ENCODE measurements at regions not wholly inside any gene's neighbourhood (a gene's known extent, or its start where the extent isn't known, plus 50 kb on each side); places are given as distances from the start of the nearest gene placed in this dataset.

- DNase-seq: no peak
Measured at GRCh38 chr4:130559268-130559667, 1463.3 kb downstream of the C4orf33 start.

- no peak for DNase-seq
Measured at GRCh38 chr4:130563185-130563888, 1467.4 kb downstream of the C4orf33 start.

- DNase-seq: no peak
Measured at GRCh38 chr4:130563889-130564418, 1468.0 kb downstream of the C4orf33 start.

GRCh38 chr4:130568746-130569145, 1472.8 kb downstream of the C4orf33 start:
- DNase-seq: no peak

- DNase-seq: no peak
Measured at GRCh38 chr4:130573742-130574141, 1477.8 kb downstream of the C4orf33 start.

GRCh38 chr4:130574215-130574614, 1478.3 kb downstream of the C4orf33 start:
- DNase-seq: no peak

GRCh38 chr4:130576218-130576617, 1480.3 kb downstream of the C4orf33 start:
- no peak for DNase-seq

- no peak for DNase-seq
Measured at GRCh38 chr4:130591091-130591490, 1495.1 kb downstream of the C4orf33 start.

GRCh38 chr4:130600706-130601105, 1504.8 kb downstream of the C4orf33 start:
- DNase-seq: no peak

- DNase-seq: no peak
Measured at GRCh38 chr4:130603043-130603442, 1507.1 kb downstream of the C4orf33 start.

GRCh38 chr4:130608121-130608520, 1512.2 kb downstream of the C4orf33 start:
- DNase-seq: no peak

- DNase-seq: no peak
Measured at GRCh38 chr4:130628531-130628930, 1532.6 kb downstream of the C4orf33 start.

- DNase-seq: no peak
Measured at GRCh38 chr4:130632731-130633604, 1537.0 kb downstream of the C4orf33 start.

GRCh38 chr4:130636486-130636885, 1540.5 kb downstream of the C4orf33 start:
- DNase-seq: no peak

- no peak for DNase-seq
Measured at GRCh38 chr4:130640592-130640991, 1544.6 kb downstream of the C4orf33 start.

- DNase-seq: no peak
Measured at GRCh38 chr4:130646886-130647285, 1550.9 kb downstream of the C4orf33 start.

GRCh38 chr4:130648570-130648969, 1552.6 kb downstream of the C4orf33 start:
- DNase-seq: no peak

GRCh38 chr4:130653842-130654241, 1557.9 kb downstream of the C4orf33 start:
- no peak for DNase-seq

GRCh38 chr4:130659320-130659719, 1563.4 kb downstream of the C4orf33 start:
- DNase-seq: no peak

GRCh38 chr4:130668859-130669258, 1572.9 kb downstream of the C4orf33 start:
- DNase-seq: no peak

GRCh38 chr4:130675266-130675665, 1579.3 kb downstream of the C4orf33 start:
- no peak for DNase-seq

- no peak for DNase-seq
Measured at GRCh38 chr4:130689181-130689580, 1593.2 kb downstream of the C4orf33 start.

- DNase-seq: no peak
Measured at GRCh38 chr4:130698251-130698650, 1602.3 kb downstream of the C4orf33 start.

- no peak for DNase-seq
Measured at GRCh38 chr4:130699004-130699403, 1603.1 kb downstream of the C4orf33 start.

Measured in NCI-H1417 treated with DMSO at 0.1 percent for 48 hours (cell line).